IMR-90 (cell line): ENCODE measurements at regions not wholly inside any gene's neighbourhood (a gene's known extent, or its start where the extent isn't known, plus 50 kb on each side); places are given as distances from the start of the nearest gene placed in this dataset.
A peak's percentile ranks its signal among the peaks of the same experiment; 100 is the strongest.

Experiments
- ATAC-seq: fragments of 200-7000 bp; cut with Tn5 transposase; 2 replicates; pipeline ENCODE4 v1.9.1; 2020; ENCODE audit warnings: low read depth, mild to moderate bottlenecking, moderate library complexity
- BruUV-seq: library from RNA; stranded (reverse); fragments of 400-500 nt; replicated peaks from 2 replicates; lab custom pipeline; 2021; lab: Mats Ljungman, UMichigan
- CTCF ChIA-PET: fragments of 300-600 bp; formaldehyde crosslinking; extraction: SDS; loops from one replicate; lab custom pipeline; 2021; ENCODE audit warnings: antibody characterized with exemption; lab: Yijun Ruan, JAX
- POLR2A ChIA-PET: fragments of 300-600 bp; sonication (Branson Sonifier 250); formaldehyde crosslinking; loops from one replicate; lab custom pipeline; 2022; ENCODE audit warnings: antibody characterized with exemption; ENCODE audit not compliant: unreplicated experiment; lab: Charles Lee
- DNase-seq: peaks from one replicate; pipeline ENCODE4 v3.0.0; 2013
- H2AFZ ChIP-seq: replicated peaks from 2 replicates; pipeline ENCODE3; 2013; ENCODE audit warnings: low read length, mild to moderate bottlenecking; ENCODE audit not compliant: poor library complexity
- H2AK5ac ChIP-seq: 2 replicates; pipeline ENCODE4 v1.6.1; 2013; ENCODE audit warnings: low read depth, low read length, inconsistent platforms
- H2AK9ac ChIP-seq: replicated peaks from 2 replicates; pipeline ENCODE3; 2013; ENCODE audit warnings: mild to moderate bottlenecking, low read depth, low read length, moderate library complexity; ENCODE audit not compliant: poor library complexity
- H2BK120ac ChIP-seq: 2 replicates; pipeline ENCODE4 v1.6.1; 2013; ENCODE audit warnings: low read depth, low read length, inconsistent platforms
- H2BK15ac ChIP-seq: 3 replicates; pipeline ENCODE4 v1.6.1; 2013; ENCODE audit warnings: low read depth, low read length, inconsistent platforms
- H2BK20ac ChIP-seq: 2 replicates; pipeline ENCODE4 v1.6.1; 2013; ENCODE audit warnings: low read depth, mild to moderate bottlenecking, inconsistent platforms, low read length, moderate library complexity
- H2BK5ac ChIP-seq: 2 replicates; pipeline ENCODE4 v1.6.1; 2013; ENCODE audit warnings: mild to moderate bottlenecking, low read depth, low read length, inconsistent platforms; ENCODE audit not compliant: poor library complexity, severe bottlenecking
- H3K14ac ChIP-seq: replicated peaks from 2 replicates; pipeline ENCODE4 v1.6.1; 2013; ENCODE audit warnings: low read depth, low read length, inconsistent platforms
- H3K18ac ChIP-seq: 2 replicates; pipeline ENCODE4 v1.6.1; 2013; ENCODE audit warnings: low read depth, low read length, control low read depth
- H3K23ac ChIP-seq: 2 replicates; pipeline ENCODE4 v1.6.1; 2013; ENCODE audit warnings: low read depth, low read length, inconsistent platforms
- H3K27ac ChIP-seq: 2 replicates; pipeline ENCODE4 v1.5.1; 2013; ENCODE audit warnings: mild to moderate bottlenecking, control low read depth, low read length; ENCODE audit not compliant: insufficient read depth
- H3K27me3 ChIP-seq: 2 replicates; pipeline ENCODE4 v1.6.1; 2013; ENCODE audit warnings: low read length; ENCODE audit not compliant: control insufficient read depth, insufficient read depth
- H3K36me3 ChIP-seq: 2 replicates; pipeline ENCODE4 v1.6.1; 2013; ENCODE audit warnings: low read length, mixed read lengths; ENCODE audit not compliant: control insufficient read depth, insufficient read depth
- H3K4ac ChIP-seq: 2 replicates; pipeline ENCODE4 v1.6.1; 2013; ENCODE audit warnings: low read depth, low read length, inconsistent platforms
- H3K4me1 ChIP-seq: 2 replicates; pipeline ENCODE4 v1.6.1; 2013; ENCODE audit warnings: low read length, mixed read lengths; ENCODE audit not compliant: control insufficient read depth, insufficient read depth
- H3K4me2 ChIP-seq: 2 replicates; pipeline ENCODE4 v1.6.1; 2013; ENCODE audit warnings: low read depth, mild to moderate bottlenecking, control low read depth, low read length, moderate library complexity
- H3K4me3 ChIP-seq: 2 replicates; pipeline ENCODE4 v1.5.1; 2013; ENCODE audit warnings: low read depth, mild to moderate bottlenecking, control low read depth, low read length, moderate library complexity; ENCODE audit not compliant: insufficient read depth
- H3K56ac ChIP-seq: 2 replicates; pipeline ENCODE4 v1.6.1; 2013; ENCODE audit warnings: low read length, inconsistent platforms; ENCODE audit not compliant: insufficient read depth; ENCODE audit errors: extremely low read depth
- H3K79me1 ChIP-seq, 2 experiments: 2 replicates each; pipeline ENCODE4 v1.6.1; 2013; ENCODE audit warnings: low read length in 2 of 2, inconsistent platforms in 1 of 2, low read depth in 1 of 2
- H3K9ac ChIP-seq: 2 replicates; pipeline ENCODE4 v1.6.1; 2013; ENCODE audit warnings: low read depth, low read length, control low read depth
- H3K9me1 ChIP-seq: 2 replicates; pipeline ENCODE4 v1.6.1; 2013; ENCODE audit warnings: low read length, inconsistent platforms; ENCODE audit not compliant: insufficient read depth
- H3K9me3 ChIP-seq: 2 replicates; pipeline ENCODE4 v1.6.1; 2013; ENCODE audit warnings: low read length; ENCODE audit not compliant: control insufficient read depth, insufficient read depth
- H4K20me1 ChIP-seq: 2 replicates; pipeline ENCODE4 v1.6.1; 2013; ENCODE audit warnings: low read length, inconsistent platforms; ENCODE audit not compliant: insufficient read depth
- H4K5ac ChIP-seq: 2 replicates; pipeline ENCODE4 v1.6.1; 2013; ENCODE audit warnings: mild to moderate bottlenecking, low read depth, low read length, control low read depth
- H4K8ac ChIP-seq, 2 experiments: 2 replicates each; pipeline ENCODE4 v1.6.1; 2013; ENCODE audit warnings: low read depth in 2 of 2, low read length in 2 of 2, control low read depth in 1 of 2, inconsistent platforms in 1 of 2
- H4K91ac ChIP-seq: 2 replicates; pipeline ENCODE4 v1.6.1; 2013; ENCODE audit warnings: low read depth, low read length, inconsistent platforms; ENCODE audit not compliant: insufficient read depth
- ELK1 ChIP-seq: fragments of 150-350 bp; IDR thresholded peaks from 2 replicates; pipeline ENCODE4 v1.6.1; 2016; ENCODE audit warnings: low read depth, mild to moderate bottlenecking, low read length, moderate library complexity, borderline replicate concordance
- RAD21 ChIP-seq: IDR thresholded peaks from 2 replicates; pipeline ENCODE4 v1.6.1; 2012; ENCODE audit warnings: low read length, improper control_type of control experiment
- RCOR1 ChIP-seq: IDR thresholded peaks from 2 replicates; pipeline ENCODE4 v1.6.1; 2012; ENCODE audit warnings: mild to moderate bottlenecking, low read length, improper control_type of control experiment; ENCODE audit not compliant: insufficient replicate concordance
- SMC3 ChIP-seq: fragments of 150-350 bp; IDR thresholded peaks from 2 replicates; pipeline ENCODE4 v1.6.1; 2016; ENCODE audit warnings: low read depth, mild to moderate bottlenecking, antibody characterized with exemption, low read length, moderate library complexity
- WGBS, 2 experiments: methylation state at CpG; one replicate each; pipeline versions ENCODE4 v1.1.5 to v1.1.7; 2013; ENCODE audit warnings: missing lambda C conversion rate in 2 of 2; ENCODE audit not compliant: insufficient read length in 1 of 2; ENCODE audit errors: extremely low coverage in 2 of 2; 5-methylcytosine and 5-hydroxymethylcytosine counted together
- dilution Hi-C: fragments of 300-500 bp; cut with HindIII; formaldehyde crosslinking; loops from one replicate; pipeline ENCODE4 v1.14.3; 2018; ENCODE audit warnings: low sequenced_read_pairs; ENCODE audit not compliant: unreplicated experiment
- in situ Hi-C: fragments of 300-500 bp; cut with MboI; formaldehyde crosslinking; loops from 3 replicates; pipeline ENCODE4 v1.14.3; 2019; ENCODE audit warnings: low sequenced_read_pairs, inconsistent platforms, mixed read lengths
- intact Hi-C: fragments of 100-400 bp; cut with micrococcal nuclease; formaldehyde crosslinking; loops from 2 replicates; pipeline ENCODE4 v1.10.0; 2022
- TF ChIP-seq, protein P1 (sequence below): conservative IDR thresholded peaks from 2 replicates; pipeline ENCODE4 v1.5.1; 2012; ENCODE audit warnings: mild to moderate bottlenecking, low read depth, low read length, improper control_type of control experiment

GRCh38 chr9:13351778-13352386, 72.4 kb upstream of the MPDZ start:
- dilution Hi-C loops, result no loop called here
- no peaks in the 10 kb centered on the region for H3K79me1 ChIP-seq
- H4K91ac ChIP-seq, result no peak overlapping the region
- no peak overlapping the region for H2BK5ac ChIP-seq
- H3K9ac ChIP-seq, result no peak overlapping the region
- no peaks in the 10 kb centered on the region for H3K36me3 ChIP-seq
- no peak overlapping the region for H4K5ac ChIP-seq
- in situ Hi-C loops, result loop anchor here (10.0 kb wide), 1 partner anchor 1073 kb away; no protein-coding TSS in a partner anchor
- POLR2A ChIA-PET, result no interaction called here
- H3K23ac ChIP-seq, result no peak overlapping the region
- no peaks in the 10 kb centered on the region for H3K27me3 ChIP-seq
- no peaks in the 10 kb centered on the region for H4K20me1 ChIP-seq
- TF ChIP-seq RCOR1, result no peak
- TF ChIP-seq, protein P1, sequence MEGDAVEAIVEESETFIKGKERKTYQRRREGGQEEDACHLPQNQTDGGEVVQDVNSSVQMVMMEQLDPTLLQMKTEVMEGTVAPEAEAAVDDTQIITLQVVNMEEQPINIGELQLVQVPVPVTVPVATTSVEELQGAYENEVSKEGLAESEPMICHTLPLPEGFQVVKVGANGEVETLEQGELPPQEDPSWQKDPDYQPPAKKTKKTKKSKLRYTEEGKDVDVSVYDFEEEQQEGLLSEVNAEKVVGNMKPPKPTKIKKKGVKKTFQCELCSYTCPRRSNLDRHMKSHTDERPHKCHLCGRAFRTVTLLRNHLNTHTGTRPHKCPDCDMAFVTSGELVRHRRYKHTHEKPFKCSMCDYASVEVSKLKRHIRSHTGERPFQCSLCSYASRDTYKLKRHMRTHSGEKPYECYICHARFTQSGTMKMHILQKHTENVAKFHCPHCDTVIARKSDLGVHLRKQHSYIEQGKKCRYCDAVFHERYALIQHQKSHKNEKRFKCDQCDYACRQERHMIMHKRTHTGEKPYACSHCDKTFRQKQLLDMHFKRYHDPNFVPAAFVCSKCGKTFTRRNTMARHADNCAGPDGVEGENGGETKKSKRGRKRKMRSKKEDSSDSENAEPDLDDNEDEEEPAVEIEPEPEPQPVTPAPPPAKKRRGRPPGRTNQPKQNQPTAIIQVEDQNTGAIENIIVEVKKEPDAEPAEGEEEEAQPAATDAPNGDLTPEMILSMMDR, result peak; percentile 73
- TF ChIP-seq RAD21, result peak; percentile 65
- peak; percentile 58; the same call in 1 of the 2 replicates for TF ChIP-seq SMC3
- no peak for TF ChIP-seq ELK1
- H2AK5ac ChIP-seq, result no peak overlapping the region
- H4K8ac ChIP-seq, result no peak overlapping the region
- intact Hi-C loops, result loop anchor here (5.0 to 10.0 kb wide), 4 partner anchors 70 to 1000 kb away; no protein-coding TSS in a partner anchor
- H3K9me3 ChIP-seq, result no peaks in the 10 kb centered on the region
- no peak overlapping the region for H3K56ac ChIP-seq
- H2BK120ac ChIP-seq, result no peak overlapping the region
- no peak overlapping the region for H2AK9ac ChIP-seq
- H3K4me2 ChIP-seq, result no peak overlapping the region
- WGBS, 2 experiments, result no CpG with 5 or more reads among the region's 3 CpGs
- H3K18ac ChIP-seq, result no peak overlapping the region
- ATAC-seq (peak; percentile 75), DNase-seq (peak; percentile 65)
- BruUV-seq, result no TSS peak
- peaks cover 2% of the 10 kb centered on the region; the same call in 1 of the 2 replicates for H3K4me1 ChIP-seq
- H3K27ac ChIP-seq, result no peak overlapping the region
- H3K14ac ChIP-seq, result no peak overlapping the region
- no peak overlapping the region for H3K4ac ChIP-seq
- H2BK15ac ChIP-seq, result no peak overlapping the region
- H2BK20ac ChIP-seq, result no peak overlapping the region
- CTCF ChIA-PET, result interaction anchor here (1.2 kb wide), 2 partner anchors 9 to 200 kb away, joined by 3 to 5 read pairs; no protein-coding TSS in a partner anchor
- H3K9me1 ChIP-seq, result no peaks in the 10 kb centered on the region
- no peak overlapping the region for H2AFZ ChIP-seq
- H3K4me3 ChIP-seq, result no peak overlapping the region
